GM10248 (cell line): ENCODE measurements at regions not wholly inside any gene's neighbourhood (a gene's known extent, or its start where the extent isn't known, plus 50 kb on each side); places are given as distances from the start of the nearest gene placed in this dataset.
"Not testable (repeated sequence)": the region's sequence is repeated elsewhere in the genome, so short reads cannot be mapped to it uniquely, and the experiment has no call there.

ENCODE experiments used
- CTCF ChIA-PET: fragments of 300-600 bp; sonication (Branson Sonifier 250); formaldehyde crosslinking; extraction: SDS; loops from one replicate; lab custom pipeline; 2021; ENCODE audit warnings: antibody characterized with exemption; lab: Yijun Ruan, JAX
- POLR2A ChIA-PET: fragments of 350-650 bp; sonication (Branson Sonifier 250); formaldehyde crosslinking; extraction: SDS; loops from one replicate; lab custom pipeline; 2020; ENCODE audit warnings: antibody characterized with exemption; lab: Yijun Ruan, JAX
- DNase-seq: peaks from one replicate; pipeline ENCODE4 v3.0.0; 2012; ENCODE audit errors: extremely low spot score
- CTCF ChIP-seq: IDR thresholded peaks from 2 replicates; pipeline ENCODE4 v1.5.1; 2012; ENCODE audit warnings: mild to moderate bottlenecking, low read depth; ENCODE audit errors: extremely low read depth, missing control alignments, control extremely low read depth

GRCh38 chr14:105702275-105702817, 176.0 kb downstream of the TMEM121 start:
- no peak for DNase-seq

GRCh38 chr14:105703044-105703665, 176.8 kb downstream of the TMEM121 start:
- CTCF ChIA-PET, POLR2A ChIA-PET, DNase-seq: not testable (repeated sequence)

More at GRCh38 chr14:105702275-105702817, 176.0 kb downstream of the TMEM121 start:
- CTCF ChIA-PET = no interaction called here
- TF ChIP-seq CTCF = no peak
- POLR2A ChIA-PET = no interaction called here

DNA sequence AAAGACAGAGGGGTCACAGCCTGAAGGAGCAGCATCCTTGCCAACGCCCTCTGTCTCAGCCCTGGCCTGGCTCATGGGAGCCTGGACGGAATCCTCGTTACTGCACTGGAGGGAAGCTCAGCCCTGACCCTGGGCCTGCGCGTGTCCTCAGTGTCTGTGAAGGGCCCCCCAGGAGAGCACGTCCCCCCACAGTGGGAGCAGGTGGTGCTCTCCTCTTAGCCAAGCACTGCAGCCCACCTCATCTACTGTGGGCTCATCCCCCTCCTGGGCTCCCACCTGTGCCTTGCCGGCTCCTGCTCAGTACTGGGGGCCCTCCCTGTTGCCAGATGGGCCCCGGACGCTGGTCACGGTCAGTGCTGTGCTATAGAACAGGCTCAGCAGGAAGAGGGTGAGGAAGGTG, 177.7 kb downstream of the TMEM121 start:
- DNase-seq, CTCF ChIA-PET, POLR2A ChIA-PET: not testable (repeated sequence)

DNA sequence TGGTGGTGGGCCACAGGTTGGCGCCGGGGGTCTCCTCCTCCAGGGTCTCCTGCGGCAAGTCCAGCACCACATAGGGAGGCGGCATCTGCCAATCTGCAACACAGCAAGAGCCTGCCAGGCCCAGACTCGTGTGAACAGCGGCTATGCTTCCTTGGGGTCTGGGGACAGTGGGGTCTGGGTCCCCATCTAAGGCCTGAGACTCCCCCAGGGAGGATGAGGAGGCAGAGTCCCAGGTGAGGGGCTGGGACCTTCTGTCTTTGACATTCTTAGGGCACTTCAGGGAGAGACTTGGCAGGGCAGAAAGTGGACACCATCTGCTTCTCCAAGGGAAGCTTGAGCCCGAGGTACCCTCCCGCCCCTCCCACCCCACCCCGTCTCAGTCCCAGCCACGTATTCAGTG, 178.1 kb downstream of the TMEM121 start:
- POLR2A ChIA-PET, CTCF ChIA-PET, DNase-seq: not testable (repeated sequence)

GRCh38 chr14:105705512-105705861, 179.1 kb downstream of the TMEM121 start:
- DNase-seq, POLR2A ChIA-PET, CTCF ChIA-PET: not testable (repeated sequence)

DNA sequence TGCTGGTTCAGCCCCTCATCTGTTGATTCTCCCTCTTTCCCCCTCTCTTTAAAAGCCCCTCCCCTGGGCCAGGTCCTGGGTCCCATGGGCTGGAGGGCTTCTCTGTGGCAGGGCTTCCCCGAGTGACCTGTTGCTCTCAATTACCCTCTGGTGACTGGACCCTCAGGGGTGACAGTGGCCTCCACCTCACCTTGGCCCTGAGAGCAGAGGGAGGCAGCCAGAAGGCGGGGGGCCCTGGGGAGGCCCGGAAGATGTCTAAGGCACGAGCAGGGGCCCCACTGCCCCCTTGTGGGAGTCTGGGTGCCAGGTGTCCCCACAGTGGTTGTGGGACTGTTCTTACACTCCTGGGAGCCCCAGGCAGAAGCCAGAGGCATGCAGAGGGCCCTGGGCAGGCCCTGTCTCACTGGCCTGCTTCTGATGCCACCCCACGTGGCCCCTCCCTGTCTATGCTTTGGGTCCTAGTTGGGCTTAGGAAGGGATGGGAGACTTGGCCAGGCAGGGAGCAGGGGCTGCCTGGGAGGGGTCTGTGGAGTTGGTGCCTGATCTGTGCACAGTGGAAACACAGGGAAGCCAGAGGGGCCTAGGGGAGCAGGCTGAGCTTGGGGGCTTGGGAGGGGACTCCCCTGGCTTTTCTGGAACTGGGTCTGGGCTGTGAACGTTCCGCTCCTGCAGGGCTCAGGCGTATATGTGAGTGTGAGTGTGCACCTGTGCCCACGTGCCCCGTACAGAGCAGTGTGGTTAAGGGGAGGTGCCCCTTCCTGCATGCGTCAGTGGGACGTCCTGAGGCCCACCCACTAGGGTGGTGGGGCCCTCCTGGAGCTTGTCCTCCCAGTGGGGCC, 179.7 kb downstream of the TMEM121 start:
- CTCF ChIA-PET = not testable (repeated sequence)

DNA sequence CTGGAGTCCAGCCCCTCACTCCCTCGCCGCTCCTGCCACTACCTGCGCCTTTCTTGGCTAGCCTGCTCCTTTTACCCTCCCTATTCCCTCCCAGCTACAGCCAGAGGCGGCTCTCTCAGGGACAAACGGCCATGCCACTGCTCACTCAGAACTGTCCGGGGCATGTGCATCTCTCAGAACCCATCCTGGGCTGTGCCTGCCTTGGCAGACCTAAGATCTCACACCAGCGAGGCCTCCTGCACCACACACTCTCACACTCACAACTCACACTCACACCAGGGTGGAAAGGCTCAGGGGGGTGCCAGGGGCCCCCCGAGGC, 180.3 kb downstream of the TMEM121 start:
- DNase-seq, POLR2A ChIA-PET, CTCF ChIA-PET: not testable (repeated sequence)

More for the DNA sequence above, 179.7 kb downstream of the TMEM121 start:
- peak; percentile 55 for DNase-seq
- POLR2A ChIA-PET = not testable (repeated sequence)
- peak; percentile 59 for TF ChIP-seq CTCF

DNA sequence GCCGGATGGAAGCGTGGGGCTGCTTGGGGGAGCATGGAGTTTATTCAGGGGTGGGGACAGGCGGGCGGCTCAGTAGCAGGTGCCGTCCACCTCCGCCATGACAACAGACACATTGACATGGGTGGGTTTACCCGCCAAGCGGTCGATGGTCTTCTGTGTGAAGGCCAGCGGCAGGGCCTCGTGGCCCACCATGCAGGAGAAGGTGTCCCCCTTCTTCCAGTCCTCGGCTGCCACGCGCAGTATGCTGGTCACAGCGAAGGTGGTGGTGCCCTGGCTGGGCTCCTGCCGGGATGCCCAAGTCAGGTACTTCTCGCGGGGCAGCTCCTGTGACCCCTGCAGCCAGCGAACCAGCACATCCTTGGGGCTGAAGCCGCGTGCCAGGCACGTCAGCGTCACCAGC, 180.7 kb downstream of the TMEM121 start:
- DNase-seq, POLR2A ChIA-PET, CTCF ChIA-PET: not testable (repeated sequence)

- CTCF ChIA-PET = interaction anchor here (0.9 kb wide), 1 partner anchor 154 kb away, joined by 3 read pairs; no protein-coding TSS in a partner anchor
- POLR2A ChIA-PET = interaction anchor here (3.7 kb wide), 1 partner anchor 152 kb away, joined by 106 read pairs; no protein-coding TSS in a partner anchor
- DNase-seq = not testable (repeated sequence)
Observed at GRCh38 chr14:105707723-105708151, 181.4 kb downstream of the TMEM121 start.

DNA sequence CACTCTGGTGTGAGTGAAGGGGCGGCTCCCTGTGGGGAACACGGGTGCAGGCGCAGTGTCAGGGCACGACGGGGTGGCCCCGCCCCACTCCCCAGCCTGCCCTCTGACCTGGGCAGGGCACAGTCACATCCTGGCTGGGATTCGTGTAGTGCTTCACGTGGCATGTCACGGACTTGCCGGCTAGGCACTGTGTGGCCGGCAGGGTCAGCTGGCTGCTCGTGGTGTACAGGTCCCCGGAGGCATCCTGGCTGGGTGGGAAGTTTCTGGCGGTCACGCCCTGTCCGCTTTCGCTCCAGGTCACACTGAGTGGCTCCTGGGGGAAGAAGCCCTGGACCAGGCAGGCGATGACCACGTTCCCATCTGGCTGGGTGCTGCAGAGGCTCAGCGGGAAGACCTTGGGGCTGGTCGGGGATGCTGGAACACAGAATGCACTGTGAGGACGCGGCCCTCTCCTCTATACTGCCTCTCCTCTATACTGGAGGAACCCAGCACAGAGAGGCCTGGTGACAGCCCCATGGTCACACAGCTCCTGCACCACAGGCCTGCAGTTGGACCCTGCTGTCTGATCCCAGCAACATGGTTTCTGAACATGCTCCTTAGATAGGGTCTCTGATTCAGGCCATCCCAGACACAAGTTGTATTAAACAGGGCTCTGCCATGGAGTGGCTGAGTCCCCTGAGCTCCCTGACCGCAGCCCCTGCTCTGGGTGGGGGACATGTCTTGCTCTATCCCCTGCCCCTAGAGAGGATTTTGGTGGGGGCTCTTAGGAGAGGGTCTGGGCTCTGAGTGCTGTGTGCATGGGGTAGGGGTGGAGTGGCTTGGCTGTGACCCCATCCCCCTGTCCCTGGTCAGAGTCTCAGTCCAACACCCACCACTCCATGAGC, 182.1 kb downstream of the TMEM121 start:
- ChIA-PET POLR2A (interaction anchor here (2.7 to 3.7 kb wide), 2 partner anchors 151 to 153 kb away, joined by 19 to 106 read pairs; no protein-coding TSS in a partner anchor), CTCF (interaction anchor here (0.9 to 2.4 kb wide), 4 partner anchors 151 to 1122 kb away, joined by 3 to 16 read pairs (median 6); no protein-coding TSS in a partner anchor)
- not testable (repeated sequence) for DNase-seq
